GM19455 (cell line): ENCODE measurements at regions not wholly inside any gene's neighbourhood (a gene's known extent, or its start where the extent isn't known, plus 50 kb on each side); places are given as distances from the start of the nearest gene placed in this dataset.

ENCODE experiments used
- ATAC-seq: cut with Tn5 transposase; IDR thresholded peaks from one replicate; pipeline ENCODE4 v1.9.1; 2021; ENCODE audit not compliant: unreplicated experiment

GRCh38 chr20:50297498-50298376, 107.1 kb downstream of the CEBPB start:
- no peak for ATAC-seq

- ATAC-seq: no peak
Observed at GRCh38 chr20:50298554-50299324, 108.1 kb downstream of the CEBPB start.

- ATAC-seq: no peak
Observed at GRCh38 chr20:50299325-50299629, 108.6 kb downstream of the CEBPB start.

- ATAC-seq: no peak
Observed at GRCh38 chr20:50301165-50301564, 110.5 kb downstream of the CEBPB start.

GRCh38 chr20:50301712-50302111, 111.1 kb downstream of the CEBPB start:
- no peak for ATAC-seq

- ATAC-seq: no peak
Observed at GRCh38 chr20:50302341-50303057, 111.9 kb downstream of the CEBPB start.

- ATAC-seq: no peak
Observed at GRCh38 chr20:50303573-50304500, 113.2 kb downstream of the CEBPB start.

GRCh38 chr20:50304501-50304856, 113.8 kb downstream of the CEBPB start:
- ATAC-seq: no peak

GRCh38 chr20:50304923-50305635, 114.4 kb downstream of the CEBPB start:
- ATAC-seq: no peak

GRCh38 chr20:50305636-50306477, 115.2 kb downstream of the CEBPB start:
- no peak for ATAC-seq

GRCh38 chr20:50306478-50307423, 116.1 kb downstream of the CEBPB start:
- ATAC-seq: no peak

GRCh38 chr20:50308166-50308512, 117.5 kb downstream of the CEBPB start:
- ATAC-seq: no peak

- no peak for ATAC-seq
Observed at GRCh38 chr20:50308513-50309279, 118.1 kb downstream of the CEBPB start.

GRCh38 chr20:50309280-50309763, 118.7 kb downstream of the CEBPB start:
- no peak for ATAC-seq

- no peak for ATAC-seq
Observed at GRCh38 chr20:50309764-50310672, 119.4 kb downstream of the CEBPB start.

GRCh38 chr20:50310673-50311051, 120.0 kb downstream of the CEBPB start:
- ATAC-seq: no peak
